Adrenal gland (tissue), 5 donors: ENCODE measurements at regions not wholly inside any gene's neighbourhood (a gene's known extent, or its start where the extent isn't known, plus 50 kb on each side); places are given as distances from the start of the nearest gene placed in this dataset.

Experiments used
- CTCF ChIP-seq, 6 experiments: fragments of 450-650 bp in 4 of 6; fragments of 200-600 bp in 2 of 6; sonication (generic) in 1 of 6; IDR thresholded peaks; 1 replicate in 5 of 6; 2 replicates in 1 of 6; pipeline versions ENCODE4 v1.5.1 to v1.8.0; 2016 to 2021; ENCODE audit warnings: antibody characterized with exemption in 6 of 6, mild to moderate bottlenecking in 2 of 6, moderate library complexity in 1 of 6
- POLR2A ChIP-seq, 2 donors: fragments of 450-650 bp; IDR thresholded peaks; one replicate each; pipeline ENCODE4 v1.6.1; 2017; ENCODE audit warnings: antibody characterized with exemption in 2 of 2, mild to moderate bottlenecking in 2 of 2, moderate library complexity in 1 of 2
- donor health status: DM: no; HTN: no; CAD: no.

DNA sequence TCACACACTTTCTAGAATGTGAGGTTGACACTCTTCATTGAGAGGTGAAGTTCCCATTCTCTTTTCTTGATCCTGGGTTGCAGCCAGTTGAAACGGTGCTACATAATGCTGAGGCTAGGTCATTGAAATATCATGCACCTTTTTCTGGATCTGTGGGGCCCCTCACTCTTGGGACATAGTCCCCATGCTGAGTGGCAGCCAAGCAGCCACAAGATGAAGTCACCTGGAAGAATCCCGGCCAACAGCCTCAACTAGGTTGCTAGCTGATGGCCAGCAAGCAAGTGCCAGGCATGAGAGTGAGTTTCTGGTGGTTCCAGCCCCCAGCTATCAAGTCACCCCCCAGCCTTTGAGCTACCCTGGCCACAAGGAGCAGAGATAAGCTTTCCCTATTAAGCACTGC lies 148.5 kb upstream of the TSHZ3 start:
- no peak for TF ChIP-seq CTCF (IDR thresholded peaks at IDR 0.05)
- TF ChIP-seq POLR2A (IDR thresholded peaks at IDR 0.05): no peak
